GM18907 (cell line): ENCODE measurements at regions not wholly inside any gene's neighbourhood (a gene's known extent, or its start where the extent isn't known, plus 50 kb on each side); places are given as distances from the start of the nearest gene placed in this dataset.

ENCODE experiments used
- ATAC-seq: cut with Tn5 transposase; IDR thresholded peaks from one replicate; pipeline ENCODE4 v1.9.1; 2021; ENCODE audit warnings: mild to moderate bottlenecking, moderate library complexity; ENCODE audit not compliant: unreplicated experiment

- ATAC-seq, result no peak
These were observed 157.1 kb upstream of the SMLR1 start for GRCh38 chr6:130670142-130670541.

GRCh38 chr6:130671119-130671518 lies 156.1 kb upstream of the SMLR1 start:
- no peak for ATAC-seq

- ATAC-seq, result no peak
These were observed 155.6 kb upstream of the SMLR1 start for GRCh38 chr6:130671577-130671976.

DNA sequence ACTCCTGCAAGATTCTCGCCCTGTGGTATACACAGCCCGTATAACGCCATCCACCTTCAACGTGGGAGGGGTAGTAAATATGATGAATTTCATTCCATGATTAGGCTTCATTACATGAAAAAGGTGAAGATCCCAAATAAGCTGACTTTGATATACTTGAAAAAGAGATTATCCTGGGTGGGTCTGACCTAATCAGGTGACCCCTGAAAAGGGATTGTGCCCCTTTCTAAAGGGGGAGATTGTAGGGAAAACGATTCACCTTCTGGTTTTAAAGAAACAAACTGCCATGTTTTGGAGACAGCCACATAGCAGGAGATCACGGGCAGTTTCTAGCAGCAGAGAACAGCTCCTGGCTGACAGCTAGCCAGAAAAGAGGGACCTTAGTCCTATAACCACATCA lies 155.1 kb upstream of the SMLR1 start:
- ATAC-seq, result no peak

- ATAC-seq, result no peak
These were observed 152.6 kb upstream of the SMLR1 start for GRCh38 chr6:130674604-130675003.

DNA sequence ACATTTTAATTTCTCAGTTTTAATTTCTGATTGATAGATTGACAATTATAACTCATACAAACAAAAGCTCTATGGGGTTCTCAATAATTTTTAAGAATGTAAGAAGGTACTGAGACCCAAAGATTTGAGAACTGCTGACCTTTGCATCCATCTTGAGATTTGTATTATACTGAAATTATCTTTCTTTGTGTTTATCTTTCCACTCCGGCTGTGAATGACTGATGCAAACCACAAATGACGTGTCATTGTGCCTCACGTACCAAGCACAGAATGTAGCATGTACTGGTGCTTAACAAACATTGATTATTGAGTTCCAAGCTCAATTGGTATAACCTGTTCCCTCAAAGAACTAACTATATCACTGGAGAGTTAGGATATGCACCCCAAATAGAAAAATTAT lies 152.1 kb upstream of the SMLR1 start:
- no peak for ATAC-seq

GRCh38 chr6:130676077-130676772 lies 151.0 kb upstream of the SMLR1 start:
- ATAC-seq, result no peak

- no peak for ATAC-seq
These were observed 150.4 kb upstream of the SMLR1 start for GRCh38 chr6:130676773-130677144.

DNA sequence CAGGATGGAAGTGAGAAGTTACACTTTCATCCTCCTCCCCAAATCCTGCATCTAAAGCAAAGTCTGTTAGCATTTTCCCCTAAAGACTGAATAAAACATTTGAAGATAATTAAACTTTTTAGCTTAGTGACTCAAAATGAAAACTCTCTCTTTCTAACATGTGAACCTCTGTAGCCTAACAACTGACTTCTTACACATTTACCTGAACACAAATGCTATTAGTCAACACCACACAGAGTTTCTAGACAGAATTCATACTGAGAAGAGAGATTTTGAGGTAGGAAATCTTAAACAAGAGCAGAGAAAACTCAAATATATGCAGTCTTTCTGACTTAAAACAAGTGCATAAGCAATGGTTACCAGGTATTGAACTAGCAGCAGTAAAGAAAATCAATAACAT lies 149.9 kb upstream of the SMLR1 start:
- no peak for ATAC-seq

GRCh38 chr6:130677766-130678165 lies 149.4 kb upstream of the SMLR1 start:
- no peak for ATAC-seq

GRCh38 chr6:130679684-130680083 lies 147.5 kb upstream of the SMLR1 start:
- ATAC-seq, result no peak

- no peak for ATAC-seq
These were observed 147.1 kb upstream of the SMLR1 start for GRCh38 chr6:130680116-130680515.

DNA sequence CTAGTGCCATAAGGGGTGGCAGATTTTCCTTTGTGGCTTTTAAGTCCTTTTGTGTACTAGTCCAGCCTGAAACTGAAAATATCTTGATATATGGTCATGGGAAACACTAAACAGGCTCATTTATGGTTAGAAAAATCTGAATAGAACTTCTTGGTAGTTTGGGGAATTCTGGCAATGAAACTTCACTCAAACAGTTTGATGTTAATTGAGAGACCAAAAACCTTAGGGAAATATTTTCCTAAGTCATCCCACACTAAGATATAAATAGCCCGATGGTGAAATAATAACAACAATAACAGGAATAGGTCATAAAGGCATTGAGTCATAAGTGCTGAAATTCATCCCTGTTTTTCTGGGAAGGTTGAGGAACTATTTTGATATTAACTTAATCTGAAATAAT lies 146.2 kb upstream of the SMLR1 start:
- no peak for ATAC-seq

DNA sequence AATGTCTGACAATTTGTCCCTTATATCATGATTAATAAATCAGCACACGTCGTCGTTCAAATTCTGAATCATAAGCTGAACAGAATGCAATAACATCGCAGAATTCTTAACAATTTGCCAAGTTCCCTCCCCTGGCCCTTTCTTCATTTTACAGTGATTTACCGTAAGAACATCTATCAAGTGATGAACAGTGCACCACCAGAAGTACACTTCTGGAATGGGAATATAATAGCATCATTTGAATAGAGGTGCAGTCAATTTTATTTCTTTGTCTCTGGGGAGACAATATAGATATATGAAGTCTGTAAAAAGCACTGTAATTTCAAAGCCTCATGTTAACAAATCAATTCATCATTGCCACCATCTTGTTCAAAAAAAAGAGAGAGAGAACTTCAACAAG lies 145.1 kb upstream of the SMLR1 start:
- ATAC-seq, result no peak

GRCh38 chr6:130683761-130684517 lies 143.3 kb upstream of the SMLR1 start:
- ATAC-seq, result no peak

DNA sequence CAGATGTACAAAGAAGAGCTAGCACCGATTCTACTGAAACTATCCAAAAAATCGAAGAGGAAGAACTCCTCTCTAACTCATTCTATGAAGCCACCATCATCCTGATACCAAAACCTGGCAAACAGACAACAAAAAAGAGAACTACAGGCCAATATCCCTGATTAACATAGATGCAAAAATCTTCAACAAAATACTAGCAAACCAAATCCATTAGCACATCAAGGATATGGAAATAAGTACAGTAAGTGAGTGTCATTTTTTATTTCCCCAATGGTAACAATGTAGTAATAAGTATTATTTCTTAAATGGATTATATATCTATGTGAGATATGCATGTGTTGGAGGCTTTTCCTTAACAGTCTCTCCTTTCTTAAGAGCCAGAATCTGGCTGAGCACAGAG lies 134.5 kb upstream of the SMLR1 start:
- ATAC-seq, result no peak

GRCh38 chr6:130693944-130694343 lies 133.3 kb upstream of the SMLR1 start:
- ATAC-seq, result no peak

GRCh38 chr6:130694606-130695005 lies 132.6 kb upstream of the SMLR1 start:
- no peak for ATAC-seq

GRCh38 chr6:130696806-130697205 lies 130.4 kb upstream of the SMLR1 start:
- no peak for ATAC-seq

DNA sequence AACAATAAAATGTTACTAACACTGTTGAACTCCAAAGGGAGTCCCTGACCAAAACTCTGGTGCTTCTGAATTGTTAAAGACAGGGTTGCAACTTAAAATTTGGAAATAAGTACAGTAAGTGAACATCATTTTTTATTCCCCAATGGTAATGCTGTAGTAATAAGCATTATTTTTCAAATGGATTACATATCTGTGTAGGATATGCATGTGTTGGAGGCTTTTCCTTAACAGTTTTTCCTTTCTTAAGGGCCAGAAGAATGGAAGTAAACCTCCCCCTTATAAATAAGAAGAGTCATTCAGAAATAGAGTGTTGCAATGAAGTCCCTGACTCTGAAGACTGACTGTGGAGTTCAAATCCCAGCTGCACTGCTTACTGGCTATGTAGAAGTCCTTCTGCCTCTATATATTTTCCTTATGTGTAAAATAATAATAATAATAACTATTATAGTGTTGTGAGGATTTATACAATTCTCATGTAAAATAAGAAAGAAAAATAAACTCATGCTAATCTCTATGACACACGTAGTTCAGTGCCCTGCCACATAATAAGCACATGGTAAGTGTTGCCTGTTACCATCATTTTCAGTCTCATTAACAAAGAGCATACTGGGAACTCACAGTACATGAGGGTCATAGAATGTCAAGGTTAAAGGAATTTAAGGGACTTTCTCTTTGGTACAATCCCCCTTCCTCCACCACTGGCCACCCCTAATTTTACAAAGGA lies 129.8 kb upstream of the SMLR1 start:
- peak; percentile 42 for ATAC-seq

DNA sequence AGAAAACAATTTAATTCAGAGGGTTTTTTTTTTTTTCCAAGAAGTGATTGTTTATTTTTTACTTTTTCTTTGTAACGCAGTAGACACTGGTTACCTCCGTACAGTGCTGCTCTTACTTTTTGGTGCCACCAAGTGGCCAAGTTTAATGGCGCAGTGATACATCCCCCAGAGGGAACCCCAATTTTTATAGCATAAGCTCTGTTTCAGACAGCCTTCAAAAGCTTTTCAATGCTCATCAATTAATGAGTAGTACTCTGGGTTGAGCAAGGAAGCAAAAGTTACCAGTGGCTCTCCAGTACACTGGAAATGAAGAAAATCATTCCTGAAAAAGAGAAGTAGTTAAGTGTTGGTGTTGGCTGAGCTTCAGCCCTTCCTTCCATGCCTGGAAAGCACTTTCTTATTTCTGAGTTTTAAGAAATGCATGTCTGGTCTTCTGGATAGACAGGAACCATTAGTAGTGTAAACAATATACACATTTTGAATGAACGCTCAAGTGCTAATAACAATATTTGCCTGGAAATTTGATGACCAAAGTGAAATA lies 129.1 kb upstream of the SMLR1 start:
- peak; percentile 92 for ATAC-seq

DNA sequence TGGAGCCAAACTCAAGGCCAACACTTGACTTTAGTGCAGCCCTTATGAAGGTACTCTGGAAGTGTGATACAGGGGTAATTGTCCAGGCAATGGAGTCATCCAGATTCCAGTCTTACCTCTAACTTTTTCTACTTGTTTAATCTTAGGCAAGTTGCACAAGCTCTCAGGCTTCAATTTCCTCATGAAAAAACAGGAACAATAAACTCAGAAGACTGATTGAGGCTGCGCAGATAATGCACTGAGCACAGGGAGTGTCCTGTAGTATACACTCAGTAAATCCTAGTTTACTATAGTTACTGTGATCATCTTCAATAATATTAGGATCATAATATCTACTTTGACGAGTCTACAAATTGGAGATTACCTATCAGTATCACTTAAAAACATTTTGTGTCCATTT lies 127.5 kb upstream of the SMLR1 start:
- ATAC-seq, result no peak
